ENCODE measurements at regions not wholly inside any gene's neighbourhood (a gene's known extent, or its start where the extent isn't known, plus 50 kb on each side); places are given as distances from the start of the nearest gene placed in this dataset.

DNA sequence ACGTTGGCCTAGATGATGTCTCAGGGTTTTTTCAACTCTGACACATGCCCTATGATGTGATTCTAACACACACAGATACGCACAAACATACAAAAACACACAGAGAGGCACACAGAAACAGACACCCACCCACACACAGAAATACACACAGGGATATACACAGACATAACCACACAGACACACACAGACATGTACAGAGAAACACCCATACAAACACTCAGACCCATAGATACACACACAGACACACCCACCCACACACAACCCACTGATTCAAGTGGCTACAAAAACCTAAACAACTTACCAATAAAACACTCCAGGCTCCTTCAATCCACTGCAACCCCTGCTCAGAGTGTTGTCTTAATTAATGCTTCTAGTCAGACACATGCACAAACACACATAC lies 244.6 kb upstream of the CCL2 start:
- Mint-ChIP-seq H3K27ac (no peak overlapping the region), H3K27me3 (peaks cover 14% of the 10 kb centered on the region), H3K4me3 (no peak overlapping the region), H3K9me3 (ENCODE audit: insufficient read depth) (no peaks in the 10 kb centered on the region), H3K4me1 (no peaks in the 10 kb centered on the region)
- ChIA-PET CTCF (no interaction called here), POLR2A (no interaction called here)
- Histone ChIP-seq H3K4me3 (ENCODE audit: control extremely low read depth in 1 of 5, extremely low read depth in 1 of 5, insufficient read depth in 1 of 5, low read depth in 2 of 5, low read length in 4 of 5) (no peak overlapping the region), H3K9me3 (ENCODE audit: control extremely low read depth in 1 of 3, control insufficient read depth in 2 of 3, insufficient read depth in 1 of 3, low read length in 2 of 3) (no peaks in the 10 kb centered on the region), H3K4me2 (replicated peaks; ENCODE audit: low read depth, low read length, poor library complexity, severe bottlenecking) (no peak overlapping the region), H3K9ac (ENCODE audit: low read length) (no peak overlapping the region), H2AFZ (ENCODE audit: insufficient read depth, low read depth, low read length, poor library complexity, severe bottlenecking) (no peak overlapping the region), H3K27ac (ENCODE audit: low read length in 2 of 2) (no peak overlapping the region), H4K20me1 (ENCODE audit: control insufficient read depth, insufficient read depth, low read length, poor library complexity, severe bottlenecking) (no peaks in the 10 kb centered on the region), H3K27me3 (replicated peaks in 1 of 4; ENCODE audit: control extremely low read depth in 1 of 4, control insufficient read depth in 3 of 4, insufficient read depth in 4 of 4, low read length in 3 of 4) (peaks cover 0 to 7% (median 0%) of the 10 kb centered on the region in 4 experiments), H3K4me1 (ENCODE audit: control insufficient read depth in 2 of 2, insufficient read depth in 2 of 2, low read length in 2 of 2) (no peaks in the 10 kb centered on the region), H3K79me2 (ENCODE audit: control insufficient read depth, insufficient read depth, low read length) (no peaks in the 10 kb centered on the region), H3K36me3 (replicated peaks in 1 of 2; ENCODE audit: control extremely low read depth in 1 of 2, control insufficient read depth in 1 of 2, extremely low read depth in 1 of 2, insufficient read depth in 2 of 2, low read length in 1 of 2) (no peaks in the 10 kb centered on the region)
- TF ChIP-seq EZH2 (IDR thresholded peaks at IDR 0.05; ENCODE audit: borderline replicate concordance, insufficient read depth, low read depth, low read length, poor library complexity, severe bottlenecking) = no peak
- TF ChIP-seq, protein P1, sequence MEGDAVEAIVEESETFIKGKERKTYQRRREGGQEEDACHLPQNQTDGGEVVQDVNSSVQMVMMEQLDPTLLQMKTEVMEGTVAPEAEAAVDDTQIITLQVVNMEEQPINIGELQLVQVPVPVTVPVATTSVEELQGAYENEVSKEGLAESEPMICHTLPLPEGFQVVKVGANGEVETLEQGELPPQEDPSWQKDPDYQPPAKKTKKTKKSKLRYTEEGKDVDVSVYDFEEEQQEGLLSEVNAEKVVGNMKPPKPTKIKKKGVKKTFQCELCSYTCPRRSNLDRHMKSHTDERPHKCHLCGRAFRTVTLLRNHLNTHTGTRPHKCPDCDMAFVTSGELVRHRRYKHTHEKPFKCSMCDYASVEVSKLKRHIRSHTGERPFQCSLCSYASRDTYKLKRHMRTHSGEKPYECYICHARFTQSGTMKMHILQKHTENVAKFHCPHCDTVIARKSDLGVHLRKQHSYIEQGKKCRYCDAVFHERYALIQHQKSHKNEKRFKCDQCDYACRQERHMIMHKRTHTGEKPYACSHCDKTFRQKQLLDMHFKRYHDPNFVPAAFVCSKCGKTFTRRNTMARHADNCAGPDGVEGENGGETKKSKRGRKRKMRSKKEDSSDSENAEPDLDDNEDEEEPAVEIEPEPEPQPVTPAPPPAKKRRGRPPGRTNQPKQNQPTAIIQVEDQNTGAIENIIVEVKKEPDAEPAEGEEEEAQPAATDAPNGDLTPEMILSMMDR (IDR thresholded peaks at IDR 0.05) = no peak
- intact Hi-C loops (cut with micrococcal nuclease) = no loop called here
- 90% methylated on average over 2 of the region's 2 CpGs for WGBS (ENCODE audit: insufficient coverage)
- no peak for DNase-seq
- ATAC-seq (ENCODE audit: low read depth) = no peak

DNA sequence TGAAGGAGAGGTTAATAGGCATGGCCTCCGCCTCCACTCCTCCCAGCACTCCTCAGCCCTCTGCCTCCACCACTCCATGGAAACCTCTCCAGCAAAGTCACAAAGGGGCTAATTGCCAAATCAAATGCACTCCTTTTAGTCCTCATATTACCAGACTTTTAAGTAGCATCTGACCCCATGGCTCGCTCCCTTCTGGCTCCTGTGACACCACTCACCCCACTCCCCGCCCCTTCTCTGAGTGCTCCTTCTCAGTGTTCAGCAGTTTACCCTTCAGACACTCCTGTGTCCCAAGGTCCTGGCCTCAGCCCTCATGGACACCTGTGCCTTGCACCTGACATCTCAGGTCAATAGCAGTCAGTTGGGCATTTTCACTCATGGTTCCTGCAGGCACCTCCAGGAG lies 243.5 kb upstream of the CCL2 start:
- no peak for TF ChIP-seq EZH2 (IDR thresholded peaks at IDR 0.05; ENCODE audit: borderline replicate concordance, insufficient read depth, low read depth, low read length, poor library complexity, severe bottlenecking)
- TF ChIP-seq, protein P1 (IDR thresholded peaks at IDR 0.05) = no peak
- Histone ChIP-seq H3K36me3 (replicated peaks in 1 of 2; ENCODE audit: control extremely low read depth in 1 of 2, control insufficient read depth in 1 of 2, extremely low read depth in 1 of 2, insufficient read depth in 2 of 2, low read length in 1 of 2) (no peaks in the 10 kb centered on the region), H3K4me1 (ENCODE audit: control insufficient read depth in 2 of 2, insufficient read depth in 2 of 2, low read length in 2 of 2) (no peaks in the 10 kb centered on the region), H3K9me3 (ENCODE audit: control extremely low read depth in 1 of 3, control insufficient read depth in 2 of 3, insufficient read depth in 1 of 3, low read length in 2 of 3) (no peaks in the 10 kb centered on the region), H4K20me1 (ENCODE audit: control insufficient read depth, insufficient read depth, low read length, poor library complexity, severe bottlenecking) (no peaks in the 10 kb centered on the region), H2AFZ (ENCODE audit: insufficient read depth, low read depth, low read length, poor library complexity, severe bottlenecking) (no peak overlapping the region), H3K4me2 (replicated peaks; ENCODE audit: low read depth, low read length, poor library complexity, severe bottlenecking) (no peak overlapping the region), H3K79me2 (ENCODE audit: control insufficient read depth, insufficient read depth, low read length) (no peaks in the 10 kb centered on the region), H3K27me3 (replicated peaks in 1 of 4; ENCODE audit: control extremely low read depth in 1 of 4, control insufficient read depth in 3 of 4, insufficient read depth in 4 of 4, low read length in 3 of 4) (peaks cover 0 to 7% (median 0%) of the 10 kb centered on the region in 4 experiments), H3K27ac (ENCODE audit: low read length in 2 of 2) (no peak overlapping the region), H3K4me3 (ENCODE audit: control extremely low read depth in 1 of 5, extremely low read depth in 1 of 5, insufficient read depth in 1 of 5, low read depth in 2 of 5, low read length in 4 of 5) (no peak overlapping the region), H3K9ac (ENCODE audit: low read length) (no peak overlapping the region)
- 92% methylated on average over 3 of the region's 3 CpGs for WGBS (ENCODE audit: insufficient coverage)
- intact Hi-C loops (cut with micrococcal nuclease) = no loop called here
- H3K4me3 Mint-ChIP-seq = no peak overlapping the region
- no peaks in the 10 kb centered on the region for H3K9me3 Mint-ChIP-seq (ENCODE audit: insufficient read depth)
- no peaks in the 10 kb centered on the region for H3K4me1 Mint-ChIP-seq
- peaks cover 8% of the 10 kb centered on the region for H3K27me3 Mint-ChIP-seq
- POLR2A ChIA-PET = no interaction called here
- DNase-seq (no peak), ATAC-seq (ENCODE audit: low read depth) (no peak)
- CTCF ChIA-PET = no interaction called here
- no peak overlapping the region for H3K27ac Mint-ChIP-seq
